ENCODE measurements at regions not wholly inside any gene's neighbourhood (a gene's known extent, or its start where the extent isn't known, plus 50 kb on each side); places are given as distances from the start of the nearest gene placed in this dataset.

GRCh38 chr22:27264184-27264583, 537.4 kb downstream of the MN1 start:
- Histone ChIP-seq H3K9ac (no peak overlapping the region), H3K4me3 (ENCODE audit: low read depth, low read length) (no peak overlapping the region), H3K4me1 (no peaks in the 10 kb centered on the region), H3K27ac (no peak overlapping the region), H3K36me3 (ENCODE audit: control insufficient read depth, insufficient read depth, low read length) (no peaks in the 10 kb centered on the region), H2AFZ (no peak overlapping the region), H3K4me2 (ENCODE audit: low read length) (no peak overlapping the region), H3K79me2 (no peaks in the 10 kb centered on the region), H3K27me3 (ENCODE audit: control insufficient read depth, insufficient read depth, low read length) (no peaks in the 10 kb centered on the region), H3K9me3 (ENCODE audit: control insufficient read depth, low read length) (no peaks in the 10 kb centered on the region)
- no peak for TF ChIP-seq CTCF (IDR thresholded peaks at IDR 0.05)

GRCh38 chr22:27267145-27267544, 534.4 kb downstream of the MN1 start:
- no peak overlapping the region for H3K4me2 ChIP-seq (ENCODE audit: low read length)
- no peaks in the 10 kb centered on the region for H3K9me3 ChIP-seq (ENCODE audit: control insufficient read depth, low read length)
- H3K27ac ChIP-seq: no peak overlapping the region
- H2AFZ ChIP-seq: no peak overlapping the region
- H3K27me3 ChIP-seq (ENCODE audit: control insufficient read depth, insufficient read depth, low read length): no peaks in the 10 kb centered on the region
- no peaks in the 10 kb centered on the region for H3K4me1 ChIP-seq
- H3K79me2 ChIP-seq: no peaks in the 10 kb centered on the region
- no peak overlapping the region for H3K4me3 ChIP-seq (ENCODE audit: low read depth, low read length)
- TF ChIP-seq CTCF (IDR thresholded peaks at IDR 0.05): no peak
- H3K36me3 ChIP-seq (ENCODE audit: control insufficient read depth, insufficient read depth, low read length): no peaks in the 10 kb centered on the region
- no peak overlapping the region for H3K9ac ChIP-seq

GRCh38 chr22:27269751-27270543, 531.6 kb downstream of the MN1 start:
- Histone ChIP-seq H3K27me3 (ENCODE audit: control insufficient read depth, insufficient read depth, low read length) (no peaks in the 10 kb centered on the region), H3K9me3 (ENCODE audit: control insufficient read depth, low read length) (no peaks in the 10 kb centered on the region), H3K4me1 (no peaks in the 10 kb centered on the region), H3K9ac (no peak overlapping the region), H2AFZ (no peak overlapping the region), H3K4me3 (ENCODE audit: low read depth, low read length) (no peak overlapping the region), H3K27ac (no peak overlapping the region), H3K4me2 (ENCODE audit: low read length) (no peak overlapping the region), H3K79me2 (no peaks in the 10 kb centered on the region), H3K36me3 (ENCODE audit: control insufficient read depth, insufficient read depth, low read length) (no peaks in the 10 kb centered on the region)
- no peak for TF ChIP-seq CTCF (IDR thresholded peaks at IDR 0.05)

- no peak overlapping the region for H3K4me3 ChIP-seq (ENCODE audit: low read depth, low read length)
- no peaks in the 10 kb centered on the region for H3K4me1 ChIP-seq
- H3K27ac ChIP-seq: no peak overlapping the region
- H3K4me2 ChIP-seq (ENCODE audit: low read length): no peak overlapping the region
- no peaks in the 10 kb centered on the region for H3K9me3 ChIP-seq (ENCODE audit: control insufficient read depth, low read length)
- H3K36me3 ChIP-seq (ENCODE audit: control insufficient read depth, insufficient read depth, low read length): no peaks in the 10 kb centered on the region
- no peaks in the 10 kb centered on the region for H3K27me3 ChIP-seq (ENCODE audit: control insufficient read depth, insufficient read depth, low read length)
- H2AFZ ChIP-seq: no peak overlapping the region
- no peak for TF ChIP-seq CTCF (IDR thresholded peaks at IDR 0.05)
- no peaks in the 10 kb centered on the region for H3K79me2 ChIP-seq
- H3K9ac ChIP-seq: no peak overlapping the region
These were observed 530.6 kb downstream of the MN1 start for GRCh38 chr22:27270818-27271510.
